ENCODE measurements at regions not wholly inside any gene's neighbourhood (a gene's known extent, or its start where the extent isn't known, plus 50 kb on each side); places are given as distances from the start of the nearest gene placed in this dataset.

DNA sequence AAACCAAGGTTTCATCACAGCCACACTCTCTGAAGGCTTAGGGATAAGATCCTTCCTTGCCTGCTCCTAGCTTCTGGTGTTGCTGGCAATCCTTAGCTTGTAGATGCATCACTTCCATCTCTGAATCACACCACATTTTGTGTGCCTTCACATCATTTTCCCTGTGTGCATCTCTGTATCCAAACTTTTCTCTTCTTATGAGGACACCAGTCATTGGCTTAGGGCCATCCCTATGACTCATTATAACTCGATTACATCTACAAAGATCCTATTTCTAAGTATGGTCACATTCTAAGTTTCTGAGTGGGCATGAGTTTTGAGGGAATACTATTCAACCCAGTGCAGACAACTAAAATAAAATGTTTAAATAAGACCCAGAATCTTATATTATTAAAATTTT lies 121.7 kb downstream of the C7orf25 start:
- no peaks in the 10 kb centered on the region for H3K9me3 ChIP-seq (ENCODE audit: control extremely low read depth in 1 of 5, control insufficient read depth in 4 of 5, insufficient read depth in 2 of 5, low read depth in 1 of 5, low read length in 4 of 5)
- no peaks in the 10 kb centered on the region for H3K27me3 ChIP-seq (replicated peaks in 2 of 5; ENCODE audit: control insufficient read depth in 4 of 5, insufficient read depth in 5 of 5, low read length in 4 of 5)
- no peak for DNase-seq
- no peak overlapping the region for H3K27ac ChIP-seq (ENCODE audit: insufficient read depth in 1 of 2, low read depth in 1 of 2, low read length in 2 of 2, poor library complexity in 1 of 2, severe bottlenecking in 2 of 2)
- WGBS (ENCODE audit: insufficient coverage), result no CpG with 5 or more reads among the region's 1 CpG
- H3K36me3 ChIP-seq (ENCODE audit: control insufficient read depth in 4 of 4, insufficient read depth in 4 of 4, low read length in 3 of 4), result no peaks in the 10 kb centered on the region
- ChIA-PET CTCF (interaction anchor here (1.2 kb wide), 1 partner anchor 10 kb away, joined by 3 read pairs; no protein-coding TSS in a partner anchor), POLR2A (interaction anchor here (0.6 kb wide), 1 partner anchor 8 kb away, joined by 3 read pairs; no protein-coding TSS in a partner anchor)
- no peak overlapping the region for H3K4me3 ChIP-seq (ENCODE audit: control insufficient read depth in 1 of 7, extremely low read depth in 1 of 7, insufficient read depth in 4 of 7, low read depth in 2 of 7, low read length in 6 of 7)
- H3K4me1 ChIP-seq (ENCODE audit: control extremely low read depth in 1 of 4, control insufficient read depth in 4 of 4, insufficient read depth in 4 of 4, low read length in 3 of 4), result no peaks in the 10 kb centered on the region

DNA sequence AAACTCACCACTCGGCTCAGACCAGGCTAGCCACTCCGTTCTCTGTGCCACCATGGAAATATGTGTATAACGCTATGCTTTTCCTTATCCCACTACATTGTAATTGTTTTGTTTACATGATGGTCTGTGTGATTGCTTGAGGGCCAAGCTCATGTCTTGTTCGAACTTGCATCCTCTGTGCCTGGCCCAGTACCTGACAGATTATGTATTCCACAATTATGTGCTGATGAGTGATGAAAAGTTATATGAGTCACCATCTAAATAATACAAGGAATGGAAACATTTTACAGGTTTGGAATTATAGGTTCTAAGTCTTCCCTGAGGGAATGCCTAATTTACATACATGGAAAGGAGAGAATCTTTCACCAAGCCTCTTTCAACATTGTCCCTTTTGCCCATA lies 137.4 kb downstream of the C7orf25 start:
- H3K9me3 ChIP-seq (ENCODE audit: control extremely low read depth in 1 of 5, control insufficient read depth in 4 of 5, insufficient read depth in 2 of 5, low read depth in 1 of 5, low read length in 4 of 5), result peaks cover 0 to 6% (median 2%) of the 10 kb centered on the region in 5 experiments
- CTCF ChIA-PET, result no interaction called here
- WGBS (ENCODE audit: insufficient coverage), result no CpG with 5 or more reads among the region's 4 CpGs
- H3K27me3 ChIP-seq (replicated peaks in 2 of 5; ENCODE audit: control insufficient read depth in 4 of 5, insufficient read depth in 5 of 5, low read length in 4 of 5), result peaks cover 0 to 6% (median 0%) of the 10 kb centered on the region in 5 experiments
- H3K4me1 ChIP-seq (ENCODE audit: control extremely low read depth in 1 of 4, control insufficient read depth in 4 of 4, insufficient read depth in 4 of 4, low read length in 3 of 4), result no peaks in the 10 kb centered on the region
- POLR2A ChIA-PET, result no interaction called here
- no peak for DNase-seq
- H3K4me3 ChIP-seq (ENCODE audit: control insufficient read depth in 1 of 7, extremely low read depth in 1 of 7, insufficient read depth in 4 of 7, low read depth in 2 of 7, low read length in 6 of 7), result no peak overlapping the region
- H3K27ac ChIP-seq (ENCODE audit: insufficient read depth in 1 of 2, low read depth in 1 of 2, low read length in 2 of 2, poor library complexity in 1 of 2, severe bottlenecking in 2 of 2), result no peak overlapping the region
- no peaks in the 10 kb centered on the region for H3K36me3 ChIP-seq (ENCODE audit: control insufficient read depth in 4 of 4, insufficient read depth in 4 of 4, low read length in 3 of 4)

DNA sequence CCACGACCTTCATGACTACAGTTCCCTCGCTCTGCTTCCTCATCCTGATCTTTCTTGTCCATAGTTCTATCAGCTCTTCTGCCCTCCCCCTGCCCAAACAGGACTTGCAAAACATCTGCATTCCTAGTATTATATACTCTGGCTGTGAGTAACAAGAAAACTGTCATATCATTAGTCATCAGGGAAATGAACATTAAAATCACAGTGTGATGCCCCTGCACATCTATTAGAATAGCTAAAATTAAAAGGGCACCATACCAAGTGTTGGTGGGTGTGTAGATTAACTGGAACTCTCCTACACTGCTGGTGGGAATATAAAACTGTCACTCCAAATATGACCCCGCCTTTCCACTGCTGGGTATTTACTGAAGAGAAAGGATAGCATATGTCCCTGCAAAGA lies 141.8 kb downstream of the C7orf25 start:
- POLR2A ChIA-PET, result no interaction called here
- peaks cover 0 to 6% (median 0%) of the 10 kb centered on the region in 5 experiments for H3K27me3 ChIP-seq (replicated peaks in 2 of 5; ENCODE audit: control insufficient read depth in 4 of 5, insufficient read depth in 5 of 5, low read length in 4 of 5)
- WGBS (ENCODE audit: insufficient coverage), result 94% methylated on average over 3 of the region's 3 CpGs
- H3K36me3 ChIP-seq (ENCODE audit: control insufficient read depth in 4 of 4, insufficient read depth in 4 of 4, low read length in 3 of 4), result no peaks in the 10 kb centered on the region
- no peaks in the 10 kb centered on the region for H3K4me1 ChIP-seq (ENCODE audit: control extremely low read depth in 1 of 4, control insufficient read depth in 4 of 4, insufficient read depth in 4 of 4, low read length in 3 of 4)
- no peak for DNase-seq
- CTCF ChIA-PET, result no interaction called here
- no peaks in the 10 kb centered on the region for H3K9me3 ChIP-seq (ENCODE audit: control extremely low read depth in 1 of 5, control insufficient read depth in 4 of 5, insufficient read depth in 2 of 5, low read depth in 1 of 5, low read length in 4 of 5)
- H3K4me3 ChIP-seq (ENCODE audit: control insufficient read depth in 1 of 7, extremely low read depth in 1 of 7, insufficient read depth in 4 of 7, low read depth in 2 of 7, low read length in 6 of 7), result no peak overlapping the region
- no peak overlapping the region for H3K27ac ChIP-seq (ENCODE audit: insufficient read depth in 1 of 2, low read depth in 1 of 2, low read length in 2 of 2, poor library complexity in 1 of 2, severe bottlenecking in 2 of 2)

DNA sequence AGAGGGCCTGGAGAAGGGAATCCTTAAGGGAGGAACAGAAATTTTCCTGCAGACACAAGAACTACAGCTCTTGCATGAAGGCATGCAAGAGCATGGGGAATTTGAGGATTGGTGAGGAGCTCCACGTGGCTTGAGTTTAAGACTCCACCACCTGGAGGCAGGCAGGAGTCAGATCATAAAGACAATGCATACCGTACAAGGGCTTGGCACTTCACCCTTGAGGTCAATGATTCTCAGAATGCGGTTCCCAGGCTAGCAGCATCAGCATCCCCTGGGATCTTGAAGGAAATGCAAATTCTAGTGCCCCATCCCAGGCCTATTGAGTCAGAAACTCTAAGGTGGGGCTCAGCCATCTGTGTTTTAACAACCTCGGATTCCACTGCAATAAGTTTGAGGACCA lies 143.8 kb downstream of the C7orf25 start:
- no peaks in the 10 kb centered on the region for H3K9me3 ChIP-seq (ENCODE audit: control extremely low read depth in 1 of 5, control insufficient read depth in 4 of 5, insufficient read depth in 2 of 5, low read depth in 1 of 5, low read length in 4 of 5)
- no peak overlapping the region for H3K4me3 ChIP-seq (ENCODE audit: control insufficient read depth in 1 of 7, extremely low read depth in 1 of 7, insufficient read depth in 4 of 7, low read depth in 2 of 7, low read length in 6 of 7)
- H3K27me3 ChIP-seq (replicated peaks in 2 of 5; ENCODE audit: control insufficient read depth in 4 of 5, insufficient read depth in 5 of 5, low read length in 4 of 5), result peaks cover 0 to 2% (median 0%) of the 10 kb centered on the region in 5 experiments
- H3K4me1 ChIP-seq (ENCODE audit: control extremely low read depth in 1 of 4, control insufficient read depth in 4 of 4, insufficient read depth in 4 of 4, low read length in 3 of 4), result peaks cover 0 to 3% (median 0%) of the 10 kb centered on the region in 4 experiments
- WGBS (ENCODE audit: insufficient coverage), result 82% methylated on average over 4 of the region's 4 CpGs
- no peak for DNase-seq
- no peak overlapping the region for H3K27ac ChIP-seq (ENCODE audit: insufficient read depth in 1 of 2, low read depth in 1 of 2, low read length in 2 of 2, poor library complexity in 1 of 2, severe bottlenecking in 2 of 2)
- POLR2A ChIA-PET, result no interaction called here
- CTCF ChIA-PET, result interaction anchor here (1.7 kb wide), 1 partner anchor 22 kb away, joined by 3 read pairs; no protein-coding TSS in a partner anchor
- no peaks in the 10 kb centered on the region for H3K36me3 ChIP-seq (ENCODE audit: control insufficient read depth in 4 of 4, insufficient read depth in 4 of 4, low read length in 3 of 4)

- Histone ChIP-seq H3K4me3 (ENCODE audit: control insufficient read depth in 1 of 7, extremely low read depth in 1 of 7, insufficient read depth in 4 of 7, low read depth in 2 of 7, low read length in 6 of 7) (no peak overlapping the region), H3K27ac (ENCODE audit: insufficient read depth in 1 of 2, low read depth in 1 of 2, low read length in 2 of 2, poor library complexity in 1 of 2, severe bottlenecking in 2 of 2) (no peak overlapping the region), H3K9me3 (ENCODE audit: control extremely low read depth in 1 of 5, control insufficient read depth in 4 of 5, insufficient read depth in 2 of 5, low read depth in 1 of 5, low read length in 4 of 5) (no peaks in the 10 kb centered on the region), H3K27me3 (replicated peaks in 2 of 5; ENCODE audit: control insufficient read depth in 4 of 5, insufficient read depth in 5 of 5, low read length in 4 of 5) (peaks cover 0 to 2% (median 0%) of the 10 kb centered on the region in 5 experiments), H3K4me1 (ENCODE audit: control extremely low read depth in 1 of 4, control insufficient read depth in 4 of 4, insufficient read depth in 4 of 4, low read length in 3 of 4) (peaks cover 0 to 3% (median 0%) of the 10 kb centered on the region in 4 experiments), H3K36me3 (ENCODE audit: control insufficient read depth in 4 of 4, insufficient read depth in 4 of 4, low read length in 3 of 4) (no peaks in the 10 kb centered on the region)
- CTCF ChIA-PET, result interaction anchor here (1.7 kb wide), 1 partner anchor 21 kb away, joined by 3 read pairs; no protein-coding TSS in a partner anchor
- POLR2A ChIA-PET, result no interaction called here
- WGBS (ENCODE audit: insufficient coverage), result 94% methylated on average over 2 of the region's 3 CpGs
- no peak for DNase-seq
These were observed 145.0 kb downstream of the C7orf25 start for GRCh38 chr7:42766782-42767423.

GRCh38 chr7:42765931-42766330 lies 145.9 kb downstream of the C7orf25 start:
- 100% methylated on average over 1 of the region's 2 CpGs for WGBS (ENCODE audit: insufficient coverage)
- CTCF ChIA-PET, result interaction anchor here (0.6 kb wide), 1 partner anchor 638 kb away, joined by 3 read pairs; no protein-coding TSS in a partner anchor

DNA sequence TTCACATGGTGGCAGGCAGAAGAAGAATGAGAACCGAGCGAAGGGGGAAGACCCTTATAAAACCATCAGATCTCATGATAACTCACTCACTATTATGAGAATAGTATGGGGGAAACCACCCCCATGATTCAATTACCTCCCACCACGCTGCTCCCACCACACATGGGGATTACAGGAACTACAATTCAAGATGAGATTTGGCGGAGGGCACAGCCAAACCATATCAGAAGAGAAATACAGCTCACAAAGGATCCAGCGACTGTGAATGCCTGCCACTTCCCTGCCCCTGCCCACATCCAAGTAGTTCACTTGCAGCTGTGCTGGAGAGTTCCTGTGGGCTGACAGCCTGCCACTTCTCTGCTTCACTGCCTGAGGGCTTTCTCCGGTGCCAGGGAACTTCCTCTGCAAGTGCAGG lies 148.7 kb downstream of the C7orf25 start:
- DNase-seq, result peak in 2 of 3 donors; percentile 14 to 30
- Histone ChIP-seq H3K27me3 (replicated peaks in 2 of 5; ENCODE audit: control insufficient read depth in 4 of 5, insufficient read depth in 5 of 5, low read length in 4 of 5) (peaks cover 0 to 2% (median 0%) of the 10 kb centered on the region in 5 experiments), H3K9me3 (ENCODE audit: control extremely low read depth in 1 of 5, control insufficient read depth in 4 of 5, insufficient read depth in 2 of 5, low read depth in 1 of 5, low read length in 4 of 5) (peaks cover 0 to 2% (median 0%) of the 10 kb centered on the region in 5 experiments), H3K27ac (ENCODE audit: insufficient read depth in 1 of 2, low read depth in 1 of 2, low read length in 2 of 2, poor library complexity in 1 of 2, severe bottlenecking in 2 of 2) (no peak overlapping the region), H3K36me3 (ENCODE audit: control insufficient read depth in 4 of 4, insufficient read depth in 4 of 4, low read length in 3 of 4) (no peaks in the 10 kb centered on the region), H3K4me1 (ENCODE audit: control extremely low read depth in 1 of 4, control insufficient read depth in 4 of 4, insufficient read depth in 4 of 4, low read length in 3 of 4) (peaks cover 0 to 3% (median 0%) of the 10 kb centered on the region in 4 experiments), H3K4me3 (ENCODE audit: control insufficient read depth in 1 of 7, extremely low read depth in 1 of 7, insufficient read depth in 4 of 7, low read depth in 2 of 7, low read length in 6 of 7) (no peak overlapping the region)
- ChIA-PET POLR2A (no interaction called here), CTCF (no interaction called here)
- WGBS (ENCODE audit: insufficient coverage), result 30% methylated on average over 4 of the region's 6 CpGs

More at GRCh38 chr7:42765931-42766330, 145.9 kb downstream of the C7orf25 start:
- Histone ChIP-seq H3K36me3 (ENCODE audit: control insufficient read depth in 4 of 4, insufficient read depth in 4 of 4, low read length in 3 of 4) (no peaks in the 10 kb centered on the region), H3K4me3 (ENCODE audit: control insufficient read depth in 1 of 7, extremely low read depth in 1 of 7, insufficient read depth in 4 of 7, low read depth in 2 of 7, low read length in 6 of 7) (no peak overlapping the region), H3K27me3 (replicated peaks in 2 of 5; ENCODE audit: control insufficient read depth in 4 of 5, insufficient read depth in 5 of 5, low read length in 4 of 5) (peaks cover 0 to 2% (median 0%) of the 10 kb centered on the region in 5 experiments), H3K9me3 (ENCODE audit: control extremely low read depth in 1 of 5, control insufficient read depth in 4 of 5, insufficient read depth in 2 of 5, low read depth in 1 of 5, low read length in 4 of 5) (no peaks in the 10 kb centered on the region), H3K27ac (ENCODE audit: insufficient read depth in 1 of 2, low read depth in 1 of 2, low read length in 2 of 2, poor library complexity in 1 of 2, severe bottlenecking in 2 of 2) (no peak overlapping the region), H3K4me1 (ENCODE audit: control extremely low read depth in 1 of 4, control insufficient read depth in 4 of 4, insufficient read depth in 4 of 4, low read length in 3 of 4) (peaks cover 0 to 3% (median 0%) of the 10 kb centered on the region in 4 experiments)
- POLR2A ChIA-PET, result no interaction called here
- DNase-seq, result no peak

Measured in common myeloid progenitor, CD34-positive (primary cell).